Psoas muscle (tissue), 7 donors: ENCODE measurements at regions not wholly inside any gene's neighbourhood (a gene's known extent, or its start where the extent isn't known, plus 50 kb on each side); places are given as distances from the start of the nearest gene placed in this dataset.

Experiments
- ATAC-seq, 4 donors: fragments of 200-7000 bp; cut with Tn5 transposase; one replicate each; pipeline ENCODE4 v1.9.1; 2020; ENCODE audit warnings: moderate library complexity in 3 of 4, mild to moderate bottlenecking in 2 of 4
- DNase-seq, 2 donors: peaks; one replicate each; pipeline ENCODE4 v3.0.0-alpha.2; 2020
- H3K27ac ChIP-seq: fragments of 200-600 bp; one replicate; pipeline ENCODE4 v1.8.0; 2022
- H3K27me3 ChIP-seq, 3 donors: fragments of 200-600 bp in 1 of 3; one replicate each; pipeline versions ENCODE4 v1.6.1 to v1.8.0; 2013 to 2022; ENCODE audit warnings: low read length in 2 of 3, mild to moderate bottlenecking in 2 of 3, moderate library complexity in 1 of 3; ENCODE audit not compliant: insufficient read depth in 3 of 3
- H3K36me3 ChIP-seq, 2 donors: fragments of 200-600 bp in 1 of 2; one replicate each; pipeline versions ENCODE4 v1.6.1 to v1.8.0; 2013 to 2022; ENCODE audit warnings: low read depth in 1 of 2, mild to moderate bottlenecking in 1 of 2, moderate library complexity in 1 of 2; ENCODE audit not compliant: insufficient read depth in 1 of 2
- H3K4me1 ChIP-seq: fragments of 200-600 bp; one replicate; pipeline ENCODE4 v1.8.0; 2022
- H3K4me3 ChIP-seq: fragments of 200-600 bp; one replicate; pipeline ENCODE4 v1.8.0; 2022; ENCODE audit warnings: mild to moderate bottlenecking
- H3K9me3 ChIP-seq: fragments of 200-600 bp; one replicate; pipeline ENCODE4 v1.8.0; 2022
- WGBS, 3 donors: extraction: QIAGEN DNeasy Blood & Tissue Kit; methylation state at CpG; one replicate each; pipeline versions ENCODE4 v1.1.6 to v1.1.7; 2013; 5-methylcytosine and 5-hydroxymethylcytosine counted together
- intact Hi-C, 2 donors: fragments of 100-400 bp; cut with DNase I; formaldehyde crosslinking; loops; one replicate each; pipeline versions ENCODE4 v1.11.0 to v1.14.2; 2022
- TF ChIP-seq, protein P1 (sequence below): fragments of 200-600 bp; IDR thresholded peaks from one replicate; pipeline ENCODE4 v1.8.0; 2022; ENCODE audit warnings: antibody characterized with exemption
- donor health status: healthy with polysubstance abuse.
- donor health status: DM: no; HTN: no; CAD: no; lungs with moderate emphysema.
- donor health status: Bipolar disorder and iron deficiency.
- donor health status: healthy.
- donor health status: DM: yes; HTN: yes; CAD: no.
- donor health status: DM: no; HTN: no; CAD: no.
- donor health status: DM: yes; HTN: yes; CAD: no.

DNA sequence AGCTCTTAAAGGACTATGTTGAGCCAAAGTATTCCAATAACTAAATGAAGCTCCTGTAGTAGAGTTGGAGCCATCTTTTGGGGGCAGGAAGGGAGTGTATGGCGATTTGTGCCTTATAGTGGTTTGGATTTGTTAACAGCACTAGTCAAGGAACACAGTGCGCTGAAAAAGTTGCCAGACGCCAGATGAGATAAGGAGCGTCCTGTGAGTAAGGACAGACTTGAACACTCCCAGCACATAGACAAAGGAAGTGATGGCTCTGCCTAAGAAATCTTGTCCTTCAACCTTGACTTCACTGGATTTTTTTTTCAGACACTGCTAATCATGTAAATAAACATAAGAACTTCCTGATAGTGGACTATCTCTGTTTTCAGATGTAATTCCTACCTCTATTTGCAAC is 136.9 kb downstream of the TRMT11 start:
- Histone ChIP-seq H3K36me3 (no peaks in the 10 kb centered on the region), H3K27me3 (no peaks in the 10 kb centered on the region), H3K4me3 (no peak overlapping the region), H3K9me3 (no peaks in the 10 kb centered on the region), H3K4me1 (no peaks in the 10 kb centered on the region), H3K27ac (no peak overlapping the region)
- ATAC-seq: no peak
- TF ChIP-seq, protein P1, sequence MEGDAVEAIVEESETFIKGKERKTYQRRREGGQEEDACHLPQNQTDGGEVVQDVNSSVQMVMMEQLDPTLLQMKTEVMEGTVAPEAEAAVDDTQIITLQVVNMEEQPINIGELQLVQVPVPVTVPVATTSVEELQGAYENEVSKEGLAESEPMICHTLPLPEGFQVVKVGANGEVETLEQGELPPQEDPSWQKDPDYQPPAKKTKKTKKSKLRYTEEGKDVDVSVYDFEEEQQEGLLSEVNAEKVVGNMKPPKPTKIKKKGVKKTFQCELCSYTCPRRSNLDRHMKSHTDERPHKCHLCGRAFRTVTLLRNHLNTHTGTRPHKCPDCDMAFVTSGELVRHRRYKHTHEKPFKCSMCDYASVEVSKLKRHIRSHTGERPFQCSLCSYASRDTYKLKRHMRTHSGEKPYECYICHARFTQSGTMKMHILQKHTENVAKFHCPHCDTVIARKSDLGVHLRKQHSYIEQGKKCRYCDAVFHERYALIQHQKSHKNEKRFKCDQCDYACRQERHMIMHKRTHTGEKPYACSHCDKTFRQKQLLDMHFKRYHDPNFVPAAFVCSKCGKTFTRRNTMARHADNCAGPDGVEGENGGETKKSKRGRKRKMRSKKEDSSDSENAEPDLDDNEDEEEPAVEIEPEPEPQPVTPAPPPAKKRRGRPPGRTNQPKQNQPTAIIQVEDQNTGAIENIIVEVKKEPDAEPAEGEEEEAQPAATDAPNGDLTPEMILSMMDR: no peak
- no peak for DNase-seq
- intact Hi-C loops: no loop called here
- WGBS, 3 donors: 84 to 93% (median 92%) methylated on average over 4 of the region's 4 CpGs

DNA sequence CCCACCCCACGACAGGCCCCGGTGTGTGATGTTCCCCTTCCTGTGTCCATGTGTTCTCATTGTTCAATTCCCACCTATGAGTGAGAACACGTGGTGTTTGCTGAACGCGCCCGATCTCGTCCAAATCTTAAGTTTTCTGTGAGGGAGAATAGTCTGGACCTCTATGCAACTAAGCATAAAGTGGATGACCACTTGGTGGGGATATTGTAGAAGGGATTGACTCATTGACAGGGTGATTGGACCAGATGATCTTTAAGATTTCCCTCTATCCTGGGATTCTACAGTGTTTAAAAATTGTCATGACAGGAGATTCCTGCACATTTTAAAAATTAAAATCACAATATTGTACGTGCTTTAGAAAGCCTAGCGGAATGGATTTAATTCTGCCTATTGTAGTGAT is 141.3 kb downstream of the TRMT11 start:
- Histone ChIP-seq H3K27ac (no peak overlapping the region), H3K4me1 (no peaks in the 10 kb centered on the region), H3K36me3 (peaks cover 2 to 19% of the 10 kb centered on the region in 2 donors), H3K9me3 (no peaks in the 10 kb centered on the region), H3K4me3 (no peak overlapping the region), H3K27me3 (no peaks in the 10 kb centered on the region)
- TF ChIP-seq, protein P1: peak; percentile 19
- DNase-seq: no peak
- ATAC-seq: no peak
- 83 to 90% (median 88%) methylated on average over 7 to 8 of the region's 9 CpGs for WGBS, 3 donors
- intact Hi-C loops: no loop called here

DNA sequence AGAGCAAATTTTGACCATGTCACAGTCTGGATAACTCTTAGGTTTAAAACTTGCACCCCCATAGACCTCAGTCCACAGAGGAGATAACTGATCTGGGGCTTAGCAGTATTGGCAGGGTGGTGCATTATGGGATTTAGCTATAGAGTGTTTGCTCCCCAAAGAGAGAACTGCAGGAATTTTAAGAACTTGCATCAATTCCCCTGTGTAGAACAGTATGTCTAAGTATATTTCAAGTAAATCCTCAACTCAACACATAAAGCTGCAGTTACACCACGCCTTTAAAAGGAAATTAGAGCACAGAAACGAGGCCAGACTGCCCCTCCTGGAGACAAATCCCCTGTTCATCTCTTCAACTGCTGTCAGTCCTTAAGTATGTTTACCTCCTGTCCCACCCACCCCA is 144.9 kb downstream of the TRMT11 start:
- DNase-seq: no peak
- Histone ChIP-seq H3K27me3 (no peaks in the 10 kb centered on the region), H3K36me3 (peaks cover 6 to 19% of the 10 kb centered on the region in 2 donors), H3K9me3 (peaks cover 5% of the 10 kb centered on the region), H3K4me1 (no peaks in the 10 kb centered on the region), H3K27ac (no peak overlapping the region), H3K4me3 (no peak overlapping the region)
- TF ChIP-seq, protein P1: no peak
- WGBS, 3 donors: 51 to 62% (median 52%) methylated on average over 2 of the region's 2 CpGs
- intact Hi-C loops: no loop called here
- ATAC-seq: no peak

DNA sequence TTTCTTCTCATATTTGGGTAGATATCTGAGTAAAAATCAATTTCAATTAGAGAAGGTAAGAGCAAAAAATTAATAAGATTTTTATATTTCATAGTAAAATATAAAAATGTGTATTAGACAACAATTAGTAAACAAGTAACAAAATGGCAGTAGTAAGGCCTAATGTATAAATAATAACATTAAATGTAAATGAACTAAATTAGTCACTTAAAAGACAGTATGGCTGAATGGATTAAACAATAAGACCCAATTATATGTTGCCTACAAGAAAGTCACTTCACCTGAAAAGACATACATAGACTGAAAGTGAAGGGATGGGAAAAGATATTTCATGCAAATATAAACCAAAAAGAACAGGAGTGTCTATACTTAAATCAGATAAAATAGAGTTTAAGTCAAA is 147.6 kb downstream of the TRMT11 start:
- Histone ChIP-seq H3K36me3 (peaks cover 6 to 19% of the 10 kb centered on the region in 2 donors), H3K27ac (no peak overlapping the region), H3K27me3 (no peaks in the 10 kb centered on the region), H3K9me3 (peaks cover 5% of the 10 kb centered on the region), H3K4me3 (no peak overlapping the region), H3K4me1 (no peaks in the 10 kb centered on the region)
- TF ChIP-seq, protein P1: no peak
- intact Hi-C loops: no loop called here
- ATAC-seq (no peak), DNase-seq (no peak)

DNA sequence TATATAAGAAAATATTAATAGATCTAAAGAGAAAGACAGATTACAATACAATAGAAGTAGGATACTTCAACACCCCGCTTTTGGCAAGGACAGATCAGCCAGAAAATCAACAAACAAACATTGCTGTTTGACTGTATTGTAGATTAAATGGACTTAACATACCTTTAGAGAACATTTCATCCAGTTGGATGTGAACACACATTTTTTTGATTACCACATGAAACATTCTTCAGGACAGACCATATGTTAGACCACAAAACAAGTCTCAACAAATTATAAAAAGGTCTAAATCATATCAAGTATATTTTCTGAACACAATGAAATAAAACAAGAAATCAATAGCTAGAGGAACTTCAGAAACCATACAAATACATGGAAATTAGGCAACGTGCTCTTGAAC is 148.2 kb downstream of the TRMT11 start:
- Histone ChIP-seq H3K4me3 (no peak overlapping the region), H3K36me3 (peaks cover 6 to 19% of the 10 kb centered on the region in 2 donors), H3K27me3 (no peaks in the 10 kb centered on the region), H3K27ac (no peak overlapping the region), H3K9me3 (peaks cover 5% of the 10 kb centered on the region), H3K4me1 (no peaks in the 10 kb centered on the region)
- DNase-seq (no peak), ATAC-seq (no peak)
- WGBS, 3 donors: 89 to 95% (median 90%) methylated on average over 2 of the region's 2 CpGs
- TF ChIP-seq, protein P1: no peak
- intact Hi-C loops: no loop called here
